NT2/D1 (cell line): ENCODE measurements at regions not wholly inside any gene's neighbourhood (a gene's known extent, or its start where the extent isn't known, plus 50 kb on each side); places are given as distances from the start of the nearest gene placed in this dataset.

Experiments
- SUZ12 ChIP-seq: IDR thresholded peaks from 2 replicates; pipeline ENCODE4 v1.6.1; 2011; ENCODE audit not compliant: insufficient read length, insufficient read depth; ENCODE audit errors: extremely low read depth
- YY1 ChIP-seq: IDR thresholded peaks from 2 replicates; pipeline ENCODE4 v1.6.1; 2011; ENCODE audit not compliant: insufficient read length, insufficient read depth
- ZNF274 ChIP-seq: IDR thresholded peaks from 2 replicates; pipeline ENCODE4 v1.6.1; 2011; ENCODE audit warnings: mild to moderate bottlenecking, low read depth, low read length

- no peak for TF ChIP-seq YY1
- no peak for TF ChIP-seq ZNF274
- no peak for TF ChIP-seq SUZ12
Measured at GRCh38 chr9:81473708-81474107, 215.6 kb downstream of the TLE1 start.
